HFFc6 (cell line): ENCODE measurements at regions not wholly inside any gene's neighbourhood (a gene's known extent, or its start where the extent isn't known, plus 50 kb on each side); places are given as distances from the start of the nearest gene placed in this dataset.

Source experiments
- DNase-seq: peaks from one replicate; pipeline ENCODE4 v3.0.0-alpha.2; 2018
- H3K27ac Mint-ChIP-seq: 2 replicates; pipeline ENCODE4 v1.8.0; 2020; ENCODE audit warnings: mild to moderate bottlenecking, mixed read lengths
- H3K27me3 Mint-ChIP-seq: 2 replicates; pipeline ENCODE4 v1.8.0; 2021; ENCODE audit warnings: mild to moderate bottlenecking, moderate library complexity, mixed read lengths; ENCODE audit not compliant: insufficient read depth
- H3K36me3 Mint-ChIP-seq: 2 replicates; pipeline ENCODE4 v1.8.0; 2021; ENCODE audit warnings: low read depth, mixed read lengths
- H3K4me1 Mint-ChIP-seq: 2 replicates; pipeline ENCODE4 v1.8.0; 2020; ENCODE audit warnings: low read depth, mixed read lengths
- H3K4me3 Mint-ChIP-seq: 2 replicates; pipeline ENCODE4 v1.8.0; 2020; ENCODE audit warnings: mild to moderate bottlenecking, moderate library complexity, mixed read lengths
- H3K9me3 Mint-ChIP-seq: 2 replicates; pipeline ENCODE4 v1.8.0; 2020; ENCODE audit warnings: mild to moderate bottlenecking, mixed read lengths
- CTCF ChIP-seq: fragments of 200-600 bp; sonication (generic); IDR thresholded peaks from 2 replicates; pipeline ENCODE4 v1.5.0; 2021; ENCODE audit warnings: antibody characterized with exemption, mild to moderate bottlenecking

GRCh38 chr6:125477844-125478243 lies 176.1 kb upstream of the HDDC2 start:
- Mint-ChIP-seq H3K4me3 (no peak overlapping the region), H3K36me3 (no peaks in the 10 kb centered on the region), H3K27me3 (no peaks in the 10 kb centered on the region), H3K27ac (no peak overlapping the region), H3K9me3 (no peaks in the 10 kb centered on the region), H3K4me1 (no peaks in the 10 kb centered on the region)
- TF ChIP-seq CTCF, result no peak
- DNase-seq, result no peak

GRCh38 chr6:125480146-125480545 lies 178.4 kb upstream of the HDDC2 start:
- Mint-ChIP-seq H3K4me1 (no peaks in the 10 kb centered on the region), H3K9me3 (peaks cover 2% of the 10 kb centered on the region), H3K27me3 (peaks cover 2% of the 10 kb centered on the region; the same call in 1 of the 2 replicates), H3K4me3 (no peak overlapping the region), H3K27ac (no peak overlapping the region), H3K36me3 (no peaks in the 10 kb centered on the region)
- TF ChIP-seq CTCF, result no peak
- DNase-seq, result no peak

- peaks cover 2% of the 10 kb centered on the region; the same call in 1 of the 2 replicates for H3K27me3 Mint-ChIP-seq
- TF ChIP-seq CTCF, result no peak
- no peak overlapping the region for H3K27ac Mint-ChIP-seq
- DNase-seq, result no peak
- H3K4me3 Mint-ChIP-seq, result no peak overlapping the region
- no peaks in the 10 kb centered on the region for H3K4me1 Mint-ChIP-seq
- peaks cover 6% of the 10 kb centered on the region for H3K9me3 Mint-ChIP-seq
- no peaks in the 10 kb centered on the region for H3K36me3 Mint-ChIP-seq
Observed at GRCh38 chr6:125480571-125480970, 178.8 kb upstream of the HDDC2 start.

- Mint-ChIP-seq H3K27ac (no peak overlapping the region), H3K4me1 (no peaks in the 10 kb centered on the region), H3K4me3 (no peak overlapping the region), H3K36me3 (no peaks in the 10 kb centered on the region), H3K27me3 (peaks cover 2% of the 10 kb centered on the region; the same call in 1 of the 2 replicates), H3K9me3 (peaks cover 6% of the 10 kb centered on the region)
- DNase-seq, result no peak
- TF ChIP-seq CTCF, result no peak
Observed at GRCh38 chr6:125481056-125481455, 179.3 kb upstream of the HDDC2 start.

- peaks cover 2% of the 10 kb centered on the region; the same call in 1 of the 2 replicates for H3K27me3 Mint-ChIP-seq
- H3K4me3 Mint-ChIP-seq, result no peak overlapping the region
Observed at GRCh38 chr6:125485757-125486156, 184.0 kb upstream of the HDDC2 start.

More at GRCh38 chr6:125485757-125486156, 184.0 kb upstream of the HDDC2 start:
- DNase-seq, result no peak
- Mint-ChIP-seq H3K36me3 (no peaks in the 10 kb centered on the region), H3K4me1 (no peaks in the 10 kb centered on the region), H3K27ac (no peak overlapping the region), H3K9me3 (peaks cover 6% of the 10 kb centered on the region)
- TF ChIP-seq CTCF, result no peak
